ENCODE measurements at regions not wholly inside any gene's neighbourhood (a gene's known extent, or its start where the extent isn't known, plus 50 kb on each side); places are given as distances from the start of the nearest gene placed in this dataset.

DNA sequence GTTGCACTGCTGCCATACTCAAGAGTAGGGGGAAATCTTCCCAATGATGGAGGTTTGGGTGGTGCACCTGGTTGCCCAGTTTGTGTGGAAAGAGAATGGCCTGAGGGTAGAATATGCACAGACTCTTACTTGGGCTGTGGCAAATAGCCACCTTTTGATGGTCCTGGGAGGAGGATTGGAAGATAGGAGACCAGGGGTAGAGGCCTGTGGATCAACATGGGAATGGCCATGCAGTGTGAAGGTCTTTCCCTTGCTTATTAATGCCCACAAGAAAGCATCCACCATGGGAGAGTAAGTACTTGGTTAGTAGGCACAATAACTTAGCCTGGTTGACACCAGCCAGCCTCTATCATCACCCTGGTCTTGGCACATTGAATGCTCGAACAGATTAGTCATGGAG lies 156.8 kb upstream of the LEF1 start:
- no peak for DNase-seq

GRCh38 chr4:108324450-108324849 lies 155.7 kb upstream of the LEF1 start:
- no peak for DNase-seq

DNA sequence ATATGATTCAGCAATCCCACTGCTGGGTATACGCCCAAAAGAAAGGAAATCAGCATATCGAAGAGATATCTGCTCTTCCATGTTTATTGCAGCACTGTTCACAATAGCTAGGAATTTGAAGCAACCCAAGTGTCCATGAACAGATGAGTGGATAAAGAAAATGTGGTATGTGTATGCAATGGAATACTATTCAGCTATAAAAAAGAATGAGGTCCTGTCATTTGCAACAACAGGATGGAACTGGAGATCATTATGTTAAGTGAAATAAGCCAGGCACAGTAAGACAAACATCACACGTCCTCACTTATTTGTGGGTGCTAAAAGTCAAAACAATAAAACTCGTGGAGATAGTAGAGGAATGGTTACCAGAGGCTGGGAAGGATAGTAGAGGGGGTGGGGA lies 153.8 kb upstream of the LEF1 start:
- no peak for DNase-seq

DNA sequence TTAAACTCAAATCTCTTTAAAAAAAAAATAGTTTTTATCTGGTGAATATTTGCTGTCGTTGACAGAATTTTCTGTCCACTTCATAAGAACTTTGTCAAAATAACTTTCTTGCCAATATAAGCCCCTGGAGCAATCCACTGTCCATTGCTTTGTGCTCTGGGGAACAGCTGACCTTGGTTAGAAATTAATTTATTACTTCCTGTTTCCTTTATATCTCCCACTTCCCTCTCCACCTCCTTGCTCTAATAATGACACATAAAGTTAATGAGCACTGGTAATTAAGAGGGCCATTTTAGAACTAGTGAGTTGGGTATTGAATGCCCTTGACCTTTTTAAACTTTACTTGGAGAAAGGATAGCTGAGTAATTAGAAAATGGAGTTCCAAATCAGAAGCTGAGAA lies 151.3 kb upstream of the LEF1 start:
- no peak for DNase-seq

DNA sequence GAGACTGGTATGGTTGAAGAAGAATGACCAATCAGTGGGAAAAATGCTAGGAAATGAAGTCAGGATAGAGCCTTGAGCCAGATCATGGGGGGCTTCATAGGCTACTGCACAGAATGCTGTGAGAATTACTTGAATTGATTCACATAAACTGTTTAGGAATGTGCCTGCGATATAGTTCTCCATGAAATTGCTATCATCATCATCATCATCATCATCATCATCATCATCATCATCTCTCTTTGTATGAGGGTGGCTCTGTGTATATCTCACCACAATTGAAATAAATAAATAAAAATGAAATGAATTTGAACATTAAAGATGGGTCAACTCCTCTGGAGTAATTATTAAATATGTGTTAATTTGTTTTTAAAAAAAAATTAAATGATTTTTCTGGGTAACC lies 148.6 kb upstream of the LEF1 start:
- no peak for DNase-seq

DNA sequence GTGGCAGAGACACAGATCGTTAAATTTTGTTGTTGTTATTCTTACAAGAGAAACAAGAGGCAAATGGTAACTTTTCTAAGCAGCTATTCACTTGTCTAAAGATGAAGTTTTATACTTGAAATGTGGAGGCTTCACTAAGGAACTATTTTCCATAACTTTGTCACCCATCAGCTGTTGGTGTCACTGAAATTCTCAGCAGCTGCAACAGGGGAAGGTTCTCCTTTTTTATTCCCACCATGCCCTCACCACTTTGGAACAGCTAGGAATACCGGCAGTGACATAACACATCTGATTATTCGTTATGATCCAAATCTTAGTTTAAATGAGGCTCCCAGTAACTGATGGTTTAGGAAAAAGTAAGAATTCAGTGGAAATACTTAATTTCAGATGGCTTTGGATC lies 147.0 kb upstream of the LEF1 start:
- no peak for DNase-seq

DNA sequence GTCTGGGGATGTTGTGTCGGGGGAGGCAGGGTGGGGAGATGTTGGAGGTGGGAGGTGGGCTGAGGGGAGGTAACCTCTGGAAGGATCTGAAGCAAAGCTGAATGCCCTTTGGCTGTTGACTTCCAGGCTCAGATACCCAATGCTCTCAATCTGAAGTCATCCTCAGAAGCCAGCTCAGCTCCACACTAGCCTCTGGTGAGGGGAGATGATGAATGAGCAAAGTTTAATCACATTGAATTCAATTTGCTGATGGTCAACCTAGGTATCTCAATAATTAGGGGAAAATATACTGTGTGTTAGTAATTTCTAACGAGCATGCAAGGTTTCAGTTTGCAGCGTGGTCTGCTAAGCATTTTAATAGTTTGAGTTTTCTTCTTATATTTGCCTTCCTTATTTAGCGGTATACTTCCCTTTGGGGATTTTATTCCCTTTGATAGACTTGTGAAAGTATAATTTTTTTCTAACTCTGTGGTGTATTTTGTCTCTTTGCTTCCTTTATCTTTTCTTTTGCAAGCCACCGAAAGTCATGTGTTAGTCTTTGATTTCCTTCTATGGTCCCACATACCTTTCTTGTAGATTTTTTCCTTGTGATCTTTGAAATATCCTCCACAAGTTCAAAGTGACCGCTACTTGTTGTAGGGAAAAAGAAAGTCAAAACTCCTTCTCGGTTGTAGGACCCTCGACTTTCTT lies 146.3 kb upstream of the LEF1 start:
- DNase-seq, result no peak

DNA sequence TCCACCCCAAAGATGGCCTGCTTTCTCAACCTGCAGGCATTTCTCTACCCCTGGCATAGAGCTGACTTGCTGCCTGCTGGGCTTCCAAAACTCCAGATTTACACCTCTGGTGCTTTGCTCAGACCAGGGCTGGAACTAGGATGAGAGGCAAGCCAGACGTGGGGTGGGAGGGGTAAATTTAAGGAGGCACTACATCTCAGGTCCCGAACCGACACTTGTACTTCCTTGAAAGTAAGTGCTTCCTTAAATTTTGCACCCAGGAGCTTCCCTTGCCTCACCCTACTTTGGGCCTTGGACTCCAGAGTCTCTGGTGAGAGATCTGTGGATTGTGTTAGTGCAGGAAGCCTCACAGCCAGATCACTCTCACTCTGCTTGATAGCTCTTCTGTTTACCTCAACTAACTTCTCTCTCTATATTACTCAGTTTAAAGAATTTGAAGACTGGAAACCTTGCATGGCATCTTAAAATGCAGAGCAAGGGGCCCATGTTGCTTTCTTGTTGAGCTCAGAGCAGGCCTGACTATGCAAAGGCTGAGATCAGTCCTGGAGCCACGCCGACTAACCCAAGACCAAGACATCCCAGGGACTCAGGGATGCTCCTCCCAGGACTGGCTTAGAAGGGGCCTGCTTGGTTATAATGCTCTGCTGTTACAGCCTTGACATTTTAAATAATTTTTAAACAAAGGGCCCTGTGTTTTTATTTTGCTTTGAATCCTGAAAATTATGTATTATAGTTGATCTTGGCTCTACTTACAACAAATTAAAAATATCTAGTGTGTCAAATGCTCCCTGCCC lies 145.0 kb upstream of the LEF1 start:
- peak in 1 of 5 donors; percentile 3 for DNase-seq

GRCh38 chr4:108311313-108311712 lies 142.6 kb upstream of the LEF1 start:
- DNase-seq, result no peak

DNA sequence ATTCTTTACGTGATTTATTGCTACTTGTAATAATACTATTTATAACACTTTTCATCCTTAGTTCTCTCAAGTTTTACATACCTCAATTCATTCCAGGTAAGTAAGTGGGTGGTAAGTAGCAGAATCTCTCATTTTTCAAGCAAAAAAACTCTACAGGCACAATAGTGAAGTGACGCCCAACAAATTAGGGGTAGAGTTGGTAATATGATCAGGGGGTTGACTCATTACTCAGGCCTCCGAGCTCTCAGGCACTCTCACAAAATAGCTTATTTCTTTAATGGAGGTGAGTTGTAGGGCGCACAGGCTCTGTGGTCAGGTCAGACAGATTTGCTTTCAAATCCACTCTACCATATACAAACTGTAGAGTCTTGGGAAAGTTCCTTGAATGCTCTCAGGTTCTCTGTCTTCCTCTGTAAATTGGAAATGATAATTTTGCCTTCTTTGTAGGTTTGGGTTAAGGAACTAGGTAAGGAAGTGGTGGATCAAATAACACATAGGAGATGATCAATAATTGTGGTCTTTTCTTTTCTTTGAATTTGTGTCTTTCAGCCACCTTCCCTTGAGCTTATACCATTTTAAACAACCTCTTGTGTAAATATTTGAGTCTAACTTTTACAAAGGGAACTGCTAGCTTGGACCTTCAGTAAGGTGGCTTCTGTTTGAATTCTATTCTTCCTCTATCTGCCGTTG lies 134.9 kb upstream of the LEF1 start:
- DNase-seq, result no peak

DNA sequence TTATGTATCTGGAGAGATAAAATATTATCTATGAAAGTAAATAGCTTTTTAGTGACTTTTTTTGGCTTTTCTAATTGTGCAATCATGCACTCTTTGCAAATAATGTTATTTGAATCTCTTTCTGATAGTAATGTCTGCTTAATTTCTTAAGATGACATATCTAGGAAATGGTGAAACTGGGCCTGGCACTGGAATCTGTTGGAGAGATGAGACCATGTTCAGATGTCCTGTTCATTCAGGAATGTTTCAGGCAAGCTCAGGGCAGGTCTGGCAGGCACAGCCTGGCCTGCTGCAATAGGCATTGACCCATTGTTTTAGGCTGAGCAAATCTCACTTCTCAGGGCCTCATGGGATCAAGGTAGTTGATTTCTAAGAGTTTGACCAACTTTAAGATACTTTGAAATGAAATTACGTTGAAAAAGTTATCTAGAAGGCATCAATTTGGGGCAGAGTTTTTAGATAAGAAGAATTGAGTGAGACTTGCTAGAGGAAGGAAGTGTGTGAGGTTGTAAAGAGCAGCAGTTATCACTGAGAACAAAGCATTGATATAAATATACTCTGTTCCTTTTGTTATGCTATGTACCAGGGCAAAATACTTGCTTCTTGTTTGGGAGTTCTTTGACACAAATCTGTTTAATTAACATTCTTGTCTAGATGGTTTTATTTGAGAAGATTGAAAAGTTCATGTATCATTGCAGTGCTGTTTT lies 133.0 kb upstream of the LEF1 start:
- no peak for DNase-seq

- DNase-seq, result no peak
These were observed 128.9 kb upstream of the LEF1 start for GRCh38 chr4:108297605-108298004.

DNA sequence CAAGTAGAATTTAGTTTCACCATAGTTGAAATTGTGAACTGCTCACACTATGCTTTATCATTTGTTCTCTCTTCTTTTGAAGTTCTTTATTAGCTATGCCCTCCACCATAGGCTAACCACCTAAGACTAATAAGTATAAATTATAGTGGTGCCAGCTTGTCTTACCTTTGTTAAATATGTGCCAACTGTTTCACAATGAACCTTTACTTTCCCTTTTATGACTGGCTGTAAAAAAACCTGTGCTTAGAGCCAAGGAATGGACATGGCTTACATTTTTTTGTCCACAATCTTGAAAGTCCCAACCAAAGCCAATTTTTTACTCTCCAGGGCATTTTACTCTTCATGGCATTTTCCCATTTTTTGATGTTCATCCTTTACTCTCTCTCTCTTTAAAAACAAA lies 123.5 kb upstream of the LEF1 start:
- DNase-seq, result no peak

DNA sequence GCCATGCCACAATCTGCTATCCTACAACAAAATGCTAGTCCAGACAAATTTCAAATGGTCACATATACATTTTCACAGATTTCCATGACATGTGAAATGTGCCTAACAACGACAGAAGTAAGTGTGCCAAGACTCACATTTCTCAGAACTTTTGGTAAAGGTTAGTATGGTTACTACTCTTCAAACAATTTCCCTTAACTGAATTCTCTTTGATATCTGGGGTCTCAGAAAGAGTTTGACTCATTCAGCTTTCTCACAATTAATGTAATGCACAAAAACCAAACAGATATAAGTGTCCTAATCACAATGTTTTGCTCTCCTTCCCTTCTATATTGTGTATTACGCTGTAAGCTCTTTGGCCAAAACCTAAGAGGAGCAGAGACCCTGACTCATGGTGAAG lies 122.4 kb upstream of the LEF1 start:
- DNase-seq, result no peak

- no peak for DNase-seq
These were observed 119.2 kb upstream of the LEF1 start for GRCh38 chr4:108287834-108288413.

DNA sequence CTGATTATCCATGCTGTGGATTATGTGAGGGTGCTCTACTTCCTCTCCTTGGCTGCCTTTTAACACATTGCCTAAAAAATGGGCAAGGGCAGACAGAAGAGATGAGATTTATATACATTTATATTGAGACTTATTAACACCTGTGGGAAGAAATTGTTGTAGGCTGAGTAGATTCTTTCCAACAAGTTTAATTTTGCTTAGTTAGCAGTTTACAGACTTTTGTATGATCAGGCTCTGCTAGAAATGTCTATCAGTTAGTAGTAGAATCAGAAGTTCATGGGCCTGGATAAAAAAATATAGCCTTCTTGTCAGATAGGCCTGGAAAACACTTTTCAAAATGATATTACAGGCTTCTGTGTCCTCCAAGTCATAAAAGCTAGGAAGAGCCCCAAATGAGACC lies 111.3 kb upstream of the LEF1 start:
- DNase-seq, result no peak

DNA sequence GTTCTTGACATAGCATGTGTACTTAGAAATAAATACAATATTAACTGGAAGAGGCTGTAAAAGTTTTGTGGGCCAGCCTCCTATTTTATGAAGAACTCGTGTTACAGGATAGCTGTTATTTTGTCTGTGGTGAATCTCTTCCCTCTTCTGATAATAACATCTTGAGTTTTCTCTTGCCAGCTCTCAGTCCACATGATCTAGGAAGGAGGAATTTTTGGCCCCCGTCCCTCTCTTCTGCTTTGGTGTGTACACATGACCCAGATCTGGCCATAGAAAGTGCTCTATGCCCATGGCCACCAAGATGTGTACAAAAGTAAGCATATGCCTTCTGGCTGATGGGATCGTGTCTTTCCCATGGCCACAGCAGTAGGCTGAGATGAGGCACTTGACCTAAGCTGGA lies 108.0 kb upstream of the LEF1 start:
- DNase-seq, result no peak

GRCh38 chr4:108272986-108273385 lies 104.3 kb upstream of the LEF1 start:
- no peak for DNase-seq

GRCh38 chr4:108272561-108272960 lies 103.8 kb upstream of the LEF1 start:
- DNase-seq, result no peak

DNA sequence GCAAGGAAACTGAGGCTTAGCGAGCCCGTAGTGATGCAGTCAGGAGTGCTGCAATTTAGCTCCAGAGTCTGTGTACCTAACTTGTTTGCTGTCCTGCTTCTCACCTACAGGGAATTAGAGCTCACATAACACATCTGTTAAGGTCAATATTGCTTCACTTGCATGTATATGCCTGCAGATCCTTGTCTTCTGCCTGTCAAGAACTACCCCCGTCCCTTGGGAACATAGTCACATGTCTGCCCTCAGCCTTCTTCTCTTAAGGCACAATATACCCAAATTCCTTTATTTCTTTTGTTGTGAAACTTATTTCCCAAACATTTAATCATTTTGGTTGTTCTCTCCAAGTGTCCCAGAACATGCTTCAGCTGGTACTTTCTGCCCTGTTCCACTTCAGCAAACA lies 103.3 kb upstream of the LEF1 start:
- no peak for DNase-seq

- DNase-seq, result peak in 1 of 5 donors; percentile 22
These were observed 102.0 kb upstream of the LEF1 start for GRCh38 chr4:108270466-108271450.

- DNase-seq, result no peak
These were observed 96.0 kb upstream of the LEF1 start for GRCh38 chr4:108264693-108265092.
